ENCODE measurements at regions not wholly inside any gene's neighbourhood (a gene's known extent, or its start where the extent isn't known, plus 50 kb on each side); places are given as distances from the start of the nearest gene placed in this dataset.
"Not testable (repeated sequence)": the region's sequence is repeated elsewhere in the genome, so short reads cannot be mapped to it uniquely, and the experiment has no call there.

DNA sequence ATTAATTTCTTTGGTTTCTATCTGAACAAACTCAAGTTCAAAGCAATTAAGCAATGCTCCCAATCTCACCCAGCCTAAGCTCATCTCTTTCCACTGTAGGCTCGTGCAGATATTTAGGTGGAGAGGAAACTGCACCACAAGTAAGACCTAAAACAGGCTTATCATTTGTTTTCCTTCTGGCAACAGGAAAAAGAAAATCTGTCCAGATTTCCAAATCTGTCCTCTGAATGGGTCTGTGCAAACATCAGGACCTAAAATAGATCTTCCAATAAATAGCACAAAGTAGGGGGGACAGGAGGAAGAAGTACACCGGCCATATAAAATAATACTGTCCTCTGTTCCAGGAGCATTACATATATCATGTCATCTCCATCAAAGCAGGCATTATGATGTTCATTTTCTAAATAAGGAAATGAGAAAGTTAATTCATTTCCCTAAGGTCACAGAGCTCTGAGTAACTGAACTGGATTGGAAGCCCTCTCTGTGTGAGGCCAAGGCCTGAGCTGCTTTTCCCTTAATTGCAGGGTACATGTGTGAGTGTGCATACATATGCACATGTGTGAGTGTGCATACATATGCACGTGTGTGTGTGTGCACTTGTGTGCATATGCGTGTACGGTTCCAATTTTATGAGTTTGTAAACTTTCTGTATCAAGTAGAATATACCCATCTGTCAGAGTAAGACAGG is 92.8 kb upstream of the PARD3 start:
- DNase-seq = no peak

- no peak for DNase-seq
Measured at GRCh38 chr10:34906067-34906965, 91.2 kb upstream of the PARD3 start.

DNA sequence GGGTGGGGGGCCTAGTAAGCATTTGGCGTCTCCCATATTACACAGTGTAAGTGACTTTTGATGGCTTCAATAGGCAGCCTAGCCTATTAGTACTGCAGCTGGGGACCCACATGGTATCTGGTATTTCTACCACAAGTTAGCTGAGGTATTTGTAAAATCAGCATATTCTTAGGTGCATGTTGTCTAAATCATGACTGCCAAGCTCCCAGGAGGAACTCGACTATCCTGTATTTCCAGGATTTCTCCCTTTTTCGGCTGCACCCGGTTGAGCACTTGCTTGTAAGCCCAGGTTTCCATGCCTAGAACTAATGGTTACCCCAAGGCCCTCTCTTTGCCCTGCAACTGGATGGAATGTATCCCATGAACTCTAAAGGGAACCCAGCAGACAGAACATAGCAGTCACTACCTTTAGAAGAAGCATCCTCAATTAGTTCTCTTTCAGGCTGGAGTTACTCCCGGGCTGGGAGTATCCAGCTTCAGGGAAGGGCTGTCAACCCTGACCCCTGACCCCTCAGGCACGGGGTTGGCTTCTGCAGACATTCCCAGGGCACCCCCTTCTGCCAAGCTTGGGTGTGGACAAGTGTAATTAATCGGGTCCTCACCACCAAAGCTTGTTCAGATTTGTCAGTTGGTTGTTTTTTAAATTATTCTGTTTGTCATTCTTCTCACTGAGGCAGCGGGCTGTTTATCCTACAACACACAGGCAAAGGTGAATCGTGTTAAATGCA is 90.3 kb upstream of the PARD3 start:
- no peak for DNase-seq

DNA sequence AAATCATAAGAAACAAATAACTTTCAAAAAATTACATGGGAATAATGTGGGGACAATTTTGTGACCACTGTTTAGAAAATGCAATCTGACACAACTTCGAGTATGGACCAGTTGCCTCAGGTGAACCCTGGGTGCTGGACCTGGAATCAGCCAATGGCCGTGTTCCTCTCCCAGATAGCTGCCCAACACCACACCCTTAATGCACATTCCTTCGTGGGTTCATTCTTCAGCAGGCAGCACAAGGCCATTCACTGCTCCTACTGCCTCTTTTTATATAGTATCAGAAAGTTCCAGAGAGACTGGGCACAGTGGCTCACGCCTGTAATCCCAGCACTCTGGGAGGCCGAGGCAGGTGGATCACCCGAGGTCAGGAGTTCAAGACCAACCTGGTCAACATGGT is 89.1 kb upstream of the PARD3 start:
- no peak for DNase-seq

- DNase-seq = no peak
Measured at GRCh38 chr10:34899161-34899560, 84.1 kb upstream of the PARD3 start.

GRCh38 chr10:34895977-34896376 is 80.9 kb upstream of the PARD3 start:
- no peak for DNase-seq

DNA sequence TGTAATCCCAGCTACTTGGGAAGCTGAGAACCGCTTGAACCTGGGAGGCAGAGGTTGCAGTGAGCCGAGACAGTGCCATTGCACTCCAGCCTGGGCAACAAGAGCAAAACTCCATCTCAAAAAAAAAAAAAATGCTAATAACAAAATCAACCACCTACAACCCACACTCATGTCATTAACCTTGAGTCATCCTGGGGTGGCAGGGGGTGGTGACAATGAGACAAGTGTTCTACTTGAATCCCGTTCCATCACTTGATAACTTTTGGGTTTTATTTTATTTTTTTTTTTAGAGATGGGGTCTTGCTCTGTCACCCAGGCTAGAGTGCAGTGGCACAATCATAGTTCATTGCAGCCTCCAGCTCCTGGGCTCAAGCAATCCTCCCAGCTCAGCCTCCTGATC is 80.0 kb upstream of the PARD3 start:
- not testable (repeated sequence) for DNase-seq

DNA sequence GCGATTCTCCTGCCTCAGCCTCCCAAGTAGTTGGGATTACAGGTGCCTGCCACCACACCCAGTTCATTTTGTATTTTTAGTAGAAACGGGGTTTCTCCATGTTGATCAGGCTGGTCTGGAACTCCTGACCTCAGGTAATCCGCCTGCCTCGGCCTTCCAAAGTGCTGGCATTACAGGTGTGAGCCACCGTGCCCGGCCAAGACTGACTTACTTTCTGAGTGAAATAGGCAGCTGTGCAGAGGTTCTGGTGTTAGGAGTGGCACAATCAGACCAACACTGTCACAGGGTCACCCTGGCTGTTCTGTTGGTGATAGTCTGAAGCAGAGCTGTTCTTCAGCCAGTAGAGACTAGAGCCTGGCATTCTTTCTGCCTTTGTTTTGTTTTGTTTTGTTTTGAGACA is 77.4 kb upstream of the PARD3 start:
- not testable (repeated sequence) for DNase-seq

DNA sequence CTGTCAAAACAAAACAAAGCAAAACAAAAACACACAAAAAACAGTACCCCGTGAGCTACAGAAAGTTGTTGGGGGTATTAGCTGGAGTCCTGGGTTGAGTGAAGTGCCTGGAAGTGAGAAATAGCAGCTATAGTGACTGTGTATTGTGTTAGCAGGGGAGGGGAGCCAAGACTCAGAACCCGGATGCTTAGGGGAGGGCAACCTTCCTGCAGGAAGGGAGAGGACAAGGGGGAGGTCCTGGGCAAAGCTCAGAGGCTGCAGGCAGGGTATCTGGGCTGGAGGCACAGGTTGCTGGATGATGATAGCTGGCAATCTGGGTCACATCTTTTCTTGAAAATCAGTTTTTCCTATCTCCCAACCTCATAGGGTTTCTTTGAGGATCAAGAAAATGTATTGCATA is 75.8 kb upstream of the PARD3 start:
- no peak for DNase-seq

DNA sequence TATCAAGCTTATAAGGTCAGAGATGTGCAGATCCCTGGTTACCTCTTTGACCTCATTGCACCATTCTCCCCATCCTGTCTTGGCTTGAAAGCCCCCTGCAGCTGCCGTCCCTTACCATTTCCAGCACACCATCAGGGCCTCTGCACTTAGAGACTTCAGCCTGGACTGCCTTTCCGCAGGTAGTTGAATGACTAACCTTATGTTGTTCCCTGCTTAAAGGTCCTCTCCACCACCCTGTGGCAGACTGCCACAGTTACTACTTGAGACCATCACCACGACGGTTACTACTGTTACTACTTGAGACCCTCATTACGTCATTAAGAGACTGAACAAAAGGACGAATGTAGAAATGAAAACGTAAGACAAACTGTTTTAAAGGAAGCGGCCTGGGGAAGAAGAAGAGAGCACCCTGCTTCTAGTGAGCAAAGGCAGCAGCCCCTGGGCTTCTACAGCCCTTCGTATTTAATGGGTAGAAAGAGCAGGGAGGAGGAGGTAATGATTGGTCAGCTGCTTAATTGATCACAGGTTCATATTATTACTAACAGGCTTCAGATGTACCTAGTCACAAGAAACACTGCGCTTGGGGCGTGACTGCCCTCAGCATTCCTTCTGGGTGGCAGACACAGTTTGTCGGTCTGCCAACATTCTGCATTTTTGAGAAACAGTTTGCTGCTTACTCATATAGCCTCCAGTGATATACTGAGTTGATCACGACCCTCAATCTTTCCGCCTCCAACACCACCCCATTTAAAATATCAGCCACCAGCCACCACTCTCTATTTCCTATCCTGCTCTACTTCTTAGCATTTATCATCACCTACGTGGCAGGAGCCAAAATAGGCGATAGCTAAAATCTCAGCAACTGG is 74.1 kb upstream of the PARD3 start:
- no peak for DNase-seq

DNA sequence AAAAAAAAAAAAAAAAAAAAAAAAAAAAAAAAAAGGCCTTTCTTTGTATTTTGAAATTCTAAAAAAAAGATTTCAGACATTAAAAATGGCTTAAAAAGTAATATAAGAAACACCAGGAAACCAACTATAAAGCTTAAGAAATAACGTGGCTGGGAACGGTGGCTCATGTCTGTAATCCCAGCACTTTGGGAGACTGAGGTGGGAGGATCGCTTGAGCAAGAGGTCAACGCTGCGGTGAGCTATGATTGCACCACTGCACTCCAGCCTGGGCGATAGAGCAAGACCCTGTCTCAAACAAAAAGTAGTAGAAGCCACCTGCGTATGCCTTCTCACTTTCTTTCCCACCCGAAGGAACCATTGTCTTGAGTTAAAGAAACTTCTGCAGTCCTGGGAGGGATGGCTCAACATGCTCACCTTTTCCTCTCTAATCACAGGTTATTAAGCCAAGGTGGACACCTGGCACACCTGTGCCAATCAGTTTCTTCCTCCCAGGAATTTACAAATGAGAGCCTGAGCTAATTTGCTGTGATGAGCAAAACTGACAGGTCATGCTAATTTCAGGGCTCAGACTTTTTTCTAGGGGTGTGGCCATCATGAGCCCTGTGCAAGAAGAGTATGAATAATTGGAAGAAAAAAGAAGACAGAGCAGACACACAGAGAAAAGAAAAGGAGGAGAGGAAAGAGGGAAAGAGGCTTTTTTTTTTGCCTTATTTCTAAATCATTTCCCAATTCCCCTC is 72.0 kb upstream of the PARD3 start:
- no peak for DNase-seq

GRCh38 chr10:34885898-34886297 is 70.8 kb upstream of the PARD3 start:
- DNase-seq = no peak

- no peak for DNase-seq
Measured at GRCh38 chr10:34885011-34885410, 69.9 kb upstream of the PARD3 start.

DNA sequence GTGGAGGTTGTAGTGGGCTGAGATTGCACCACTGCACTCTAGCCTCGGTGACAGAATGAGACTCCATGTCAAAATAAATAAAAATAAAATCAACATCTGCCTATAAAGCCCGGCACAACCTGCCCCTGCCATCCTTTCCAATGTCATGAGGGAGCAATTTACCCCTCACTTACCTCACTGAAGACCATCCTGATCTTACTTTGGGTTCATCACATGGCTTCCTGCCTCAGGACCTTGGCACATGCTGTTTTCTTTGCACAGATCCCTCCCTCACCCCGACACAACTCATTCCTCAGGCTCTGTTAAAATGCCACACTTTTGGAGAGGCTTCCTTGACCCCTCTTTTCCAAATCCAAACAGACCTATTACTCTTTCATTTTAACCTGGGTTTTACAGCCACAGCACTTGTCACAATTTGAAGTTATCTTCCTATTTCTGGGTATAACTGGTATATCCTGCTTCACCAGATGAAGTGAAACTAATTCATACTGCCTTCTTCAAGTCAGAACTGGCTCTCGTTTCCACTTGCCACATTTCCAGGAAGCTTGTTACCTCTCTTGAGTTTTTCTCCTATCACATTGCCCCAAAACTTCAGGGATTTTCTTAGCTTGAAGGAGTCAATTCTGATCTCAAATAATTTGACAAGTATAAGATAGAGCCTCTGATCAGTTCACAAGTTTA is 69.3 kb upstream of the PARD3 start:
- DNase-seq = no peak

DNA sequence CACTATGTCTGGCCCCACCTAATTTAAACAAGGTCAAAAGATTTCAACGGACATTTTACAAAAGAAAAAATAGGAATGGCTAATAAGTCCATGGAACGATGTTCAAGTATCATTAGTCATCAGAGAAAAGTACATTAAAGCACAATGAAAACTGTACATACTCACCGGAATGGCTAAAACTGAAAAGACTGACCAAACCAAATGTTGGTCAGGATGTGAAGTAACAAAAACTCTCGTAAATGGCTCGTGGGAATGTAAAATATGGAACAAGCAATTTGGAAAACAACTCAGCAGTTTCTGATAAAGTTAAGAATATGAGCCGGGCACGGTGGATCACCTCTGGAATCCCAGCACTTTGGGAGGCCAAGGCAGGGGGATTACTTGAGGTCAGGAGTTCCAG is 65.7 kb upstream of the PARD3 start:
- DNase-seq = no peak

GRCh38 chr10:34878651-34879050 is 63.6 kb upstream of the PARD3 start:
- not testable (repeated sequence) for DNase-seq

DNA sequence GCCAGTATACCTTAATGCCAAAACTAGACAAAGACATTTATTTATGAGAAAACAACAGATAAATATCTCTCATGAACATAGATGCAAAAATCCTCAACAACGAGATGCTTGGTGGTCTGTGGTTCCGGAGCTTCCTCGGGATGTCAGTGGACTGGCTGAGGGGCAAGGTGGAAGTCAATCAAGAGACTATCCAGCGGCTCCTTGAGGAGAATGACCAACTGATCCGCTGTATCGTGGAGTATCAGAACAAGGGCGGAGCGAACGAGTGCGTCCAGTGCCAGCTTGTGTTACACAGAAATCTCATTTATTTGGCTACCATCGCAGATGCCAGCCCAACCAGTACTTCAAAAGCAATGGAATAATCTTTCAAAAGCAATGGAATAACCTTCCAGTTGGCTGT is 60.0 kb upstream of the PARD3 start:
- no peak for DNase-seq

DNA sequence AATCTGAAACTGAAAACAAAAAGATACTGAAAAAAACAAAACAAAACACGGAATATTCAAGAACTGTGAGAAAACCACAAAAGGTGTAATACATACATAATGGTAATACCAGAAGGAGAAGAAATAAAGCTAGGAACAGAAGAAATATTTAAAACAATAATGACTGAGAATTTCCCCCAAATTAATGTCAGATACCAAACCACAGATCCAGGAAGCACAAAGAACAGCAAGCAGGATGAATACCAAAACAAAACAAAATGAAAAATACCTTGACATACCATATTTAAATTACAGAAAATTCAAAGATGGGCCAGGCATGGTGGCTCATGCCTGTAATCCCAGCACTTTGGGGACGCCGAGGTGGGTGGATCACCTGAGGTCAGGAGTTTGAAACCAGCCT is 57.7 kb upstream of the PARD3 start:
- DNase-seq = no peak

DNA sequence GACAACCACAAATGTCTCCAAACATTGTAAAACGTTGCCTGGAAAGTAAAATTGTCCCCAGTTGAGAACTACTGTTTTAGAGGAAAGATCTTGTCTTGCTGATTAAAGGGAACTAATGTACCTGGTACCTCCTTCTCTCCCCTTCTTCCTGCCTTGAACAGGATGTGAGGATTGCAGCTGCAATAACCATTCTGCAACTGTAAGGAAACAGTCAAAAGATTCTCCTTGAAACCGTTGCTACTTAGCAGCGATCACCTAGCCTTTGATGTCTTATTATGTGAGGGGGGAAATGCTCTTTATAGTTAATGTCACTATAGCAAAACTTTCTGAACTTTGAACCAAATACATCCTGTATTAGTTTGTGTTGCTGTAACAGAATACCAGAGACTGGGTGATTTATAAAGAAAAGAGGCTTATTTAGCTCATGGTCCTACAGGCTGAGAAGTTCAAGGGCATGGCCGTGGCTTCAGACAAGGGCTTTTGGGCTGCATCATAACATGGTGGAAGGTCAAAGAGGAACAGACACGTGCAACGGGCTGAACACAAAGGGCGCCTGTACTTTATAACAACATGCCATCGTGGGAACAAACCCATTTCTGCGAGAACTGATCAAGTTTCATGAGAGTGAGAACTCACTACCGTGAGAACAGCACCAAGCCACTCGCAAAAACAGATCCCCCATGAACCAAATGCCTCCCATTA is 54.2 kb upstream of the PARD3 start:
- no peak for DNase-seq

GRCh38 chr10:34868589-34868988 is 53.5 kb upstream of the PARD3 start:
- DNase-seq = no peak

DNA sequence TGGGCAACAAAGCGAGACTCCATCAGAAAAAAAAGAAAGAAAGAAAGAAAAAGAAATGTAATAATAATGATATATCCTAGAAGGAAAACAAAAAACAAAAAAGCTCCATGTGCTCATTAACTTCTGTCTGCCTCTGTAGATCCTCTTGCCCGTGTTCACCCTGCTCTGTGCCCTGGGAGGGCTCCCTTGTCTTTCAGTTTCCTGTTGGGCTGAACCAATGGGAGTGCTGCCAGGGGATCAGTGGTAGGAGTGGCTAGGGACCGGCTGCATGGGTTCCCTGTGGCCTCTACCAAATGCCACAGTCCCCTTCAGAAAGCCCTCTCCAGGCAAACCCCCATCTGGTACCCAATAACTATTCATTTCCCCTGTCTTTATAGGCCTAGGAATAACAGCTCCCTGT is 51.8 kb upstream of the PARD3 start:
- DNase-seq = no peak
